ENCODE measurements at regions not wholly inside any gene's neighbourhood (a gene's known extent, or its start where the extent isn't known, plus 50 kb on each side); places are given as distances from the start of the nearest gene placed in this dataset.

DNA sequence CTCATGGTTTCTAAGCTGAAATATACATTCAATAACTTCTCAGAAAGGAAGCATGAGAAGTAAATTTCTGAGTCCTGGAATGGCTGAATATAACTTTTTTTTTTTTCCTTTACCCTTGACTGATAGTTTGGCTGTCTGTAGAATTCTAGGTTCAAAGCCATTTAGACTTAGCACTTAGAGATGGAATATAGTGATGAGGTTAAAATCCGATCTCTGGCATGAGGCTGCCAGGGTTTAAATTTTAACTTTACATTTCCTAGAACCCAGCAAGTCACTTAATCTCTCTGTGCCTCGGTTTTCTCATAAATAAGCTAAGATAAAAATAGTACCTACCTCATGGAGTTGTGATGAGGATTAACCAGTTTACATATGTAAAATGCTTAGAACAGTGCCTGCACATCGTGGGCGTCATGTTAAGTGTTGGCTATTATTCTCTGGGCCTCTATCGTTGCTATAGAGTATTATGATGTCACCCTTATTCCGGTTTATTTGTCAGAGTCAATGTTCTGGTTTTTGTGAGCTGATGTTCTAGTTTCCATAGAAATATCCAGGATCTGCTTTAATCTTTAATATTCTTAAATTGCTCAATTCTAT lies 199.8 kb upstream of the TLE3 start:
- TF ChIP-seq, protein P1, sequence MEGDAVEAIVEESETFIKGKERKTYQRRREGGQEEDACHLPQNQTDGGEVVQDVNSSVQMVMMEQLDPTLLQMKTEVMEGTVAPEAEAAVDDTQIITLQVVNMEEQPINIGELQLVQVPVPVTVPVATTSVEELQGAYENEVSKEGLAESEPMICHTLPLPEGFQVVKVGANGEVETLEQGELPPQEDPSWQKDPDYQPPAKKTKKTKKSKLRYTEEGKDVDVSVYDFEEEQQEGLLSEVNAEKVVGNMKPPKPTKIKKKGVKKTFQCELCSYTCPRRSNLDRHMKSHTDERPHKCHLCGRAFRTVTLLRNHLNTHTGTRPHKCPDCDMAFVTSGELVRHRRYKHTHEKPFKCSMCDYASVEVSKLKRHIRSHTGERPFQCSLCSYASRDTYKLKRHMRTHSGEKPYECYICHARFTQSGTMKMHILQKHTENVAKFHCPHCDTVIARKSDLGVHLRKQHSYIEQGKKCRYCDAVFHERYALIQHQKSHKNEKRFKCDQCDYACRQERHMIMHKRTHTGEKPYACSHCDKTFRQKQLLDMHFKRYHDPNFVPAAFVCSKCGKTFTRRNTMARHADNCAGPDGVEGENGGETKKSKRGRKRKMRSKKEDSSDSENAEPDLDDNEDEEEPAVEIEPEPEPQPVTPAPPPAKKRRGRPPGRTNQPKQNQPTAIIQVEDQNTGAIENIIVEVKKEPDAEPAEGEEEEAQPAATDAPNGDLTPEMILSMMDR (IDR thresholded peaks at IDR 0.05; ENCODE audit: extremely low read depth, insufficient read depth, missing control alignments) = no peak
- DNase-seq (ENCODE audit: low spot score) = no peak

GRCh38 chr15:70294731-70295305 lies 197.1 kb upstream of the TLE3 start:
- DNase-seq (ENCODE audit: low spot score) = no peak
- TF ChIP-seq, protein P1 (IDR thresholded peaks at IDR 0.05; ENCODE audit: extremely low read depth, insufficient read depth, missing control alignments) = no peak
- in situ Hi-C loops (cut with MboI; ENCODE audit: low pct_unique_long_range_greater_than_20kb, low sequenced_read_pairs, unreplicated experiment) = no loop called here

More for the DNA sequence above, 199.8 kb upstream of the TLE3 start:
- in situ Hi-C loops (cut with MboI; ENCODE audit: low pct_unique_long_range_greater_than_20kb, low sequenced_read_pairs, unreplicated experiment) = no loop called here

- DNase-seq (ENCODE audit: low spot score) = no peak
- TF ChIP-seq, protein P1 (IDR thresholded peaks at IDR 0.05; ENCODE audit: extremely low read depth, insufficient read depth, missing control alignments) = no peak
- in situ Hi-C loops (cut with MboI; ENCODE audit: low pct_unique_long_range_greater_than_20kb, low sequenced_read_pairs, unreplicated experiment) = no loop called here
Observed at GRCh38 chr15:70293591-70294470, 196.1 kb upstream of the TLE3 start.

- in situ Hi-C loops (cut with MboI; ENCODE audit: low pct_unique_long_range_greater_than_20kb, low sequenced_read_pairs, unreplicated experiment) = no loop called here
- TF ChIP-seq, protein P1 (IDR thresholded peaks at IDR 0.05; ENCODE audit: extremely low read depth, insufficient read depth, missing control alignments) = no peak
- DNase-seq (ENCODE audit: low spot score) = no peak
Observed at GRCh38 chr15:70293138-70293537, 195.4 kb upstream of the TLE3 start.

GRCh38 chr15:70292076-70292760 lies 194.5 kb upstream of the TLE3 start:
- no peak for DNase-seq (ENCODE audit: low spot score)
- TF ChIP-seq, protein P1 (IDR thresholded peaks at IDR 0.05; ENCODE audit: extremely low read depth, insufficient read depth, missing control alignments) = no peak
- in situ Hi-C loops (cut with MboI; ENCODE audit: low pct_unique_long_range_greater_than_20kb, low sequenced_read_pairs, unreplicated experiment) = no loop called here

Data from GM13977 (cell line).